ENCODE measurements at regions not wholly inside any gene's neighbourhood (a gene's known extent, or its start where the extent isn't known, plus 50 kb on each side); places are given as distances from the start of the nearest gene placed in this dataset.

GRCh38 chr4:24677909-24678308, 93.6 kb upstream of the DHX15 start:
- no peak for TF ChIP-seq EZH2 (IDR thresholded peaks at IDR 0.05; ENCODE audit: borderline replicate concordance, insufficient read depth, low read depth, low read length, poor library complexity, severe bottlenecking)
- TF ChIP-seq, protein P1, sequence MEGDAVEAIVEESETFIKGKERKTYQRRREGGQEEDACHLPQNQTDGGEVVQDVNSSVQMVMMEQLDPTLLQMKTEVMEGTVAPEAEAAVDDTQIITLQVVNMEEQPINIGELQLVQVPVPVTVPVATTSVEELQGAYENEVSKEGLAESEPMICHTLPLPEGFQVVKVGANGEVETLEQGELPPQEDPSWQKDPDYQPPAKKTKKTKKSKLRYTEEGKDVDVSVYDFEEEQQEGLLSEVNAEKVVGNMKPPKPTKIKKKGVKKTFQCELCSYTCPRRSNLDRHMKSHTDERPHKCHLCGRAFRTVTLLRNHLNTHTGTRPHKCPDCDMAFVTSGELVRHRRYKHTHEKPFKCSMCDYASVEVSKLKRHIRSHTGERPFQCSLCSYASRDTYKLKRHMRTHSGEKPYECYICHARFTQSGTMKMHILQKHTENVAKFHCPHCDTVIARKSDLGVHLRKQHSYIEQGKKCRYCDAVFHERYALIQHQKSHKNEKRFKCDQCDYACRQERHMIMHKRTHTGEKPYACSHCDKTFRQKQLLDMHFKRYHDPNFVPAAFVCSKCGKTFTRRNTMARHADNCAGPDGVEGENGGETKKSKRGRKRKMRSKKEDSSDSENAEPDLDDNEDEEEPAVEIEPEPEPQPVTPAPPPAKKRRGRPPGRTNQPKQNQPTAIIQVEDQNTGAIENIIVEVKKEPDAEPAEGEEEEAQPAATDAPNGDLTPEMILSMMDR (IDR thresholded peaks at IDR 0.05) = no peak

All from B cell (primary cell).